NCI-H2107 treated with DMSO at 0.1 percent for 48 hours (cell line): ENCODE measurements at regions not wholly inside any gene's neighbourhood (a gene's known extent, or its start where the extent isn't known, plus 50 kb on each side); places are given as distances from the start of the nearest gene placed in this dataset.
"Not testable (repeated sequence)": the region's sequence is repeated elsewhere in the genome, so short reads cannot be mapped to it uniquely, and the experiment has no call there.

ENCODE experiments used
- DNase-seq: peaks from one replicate; lab custom pipeline; 2025; ENCODE audit not compliant: unreplicated experiment; lab: John Stamatoyannopoulos, UW

DNA sequence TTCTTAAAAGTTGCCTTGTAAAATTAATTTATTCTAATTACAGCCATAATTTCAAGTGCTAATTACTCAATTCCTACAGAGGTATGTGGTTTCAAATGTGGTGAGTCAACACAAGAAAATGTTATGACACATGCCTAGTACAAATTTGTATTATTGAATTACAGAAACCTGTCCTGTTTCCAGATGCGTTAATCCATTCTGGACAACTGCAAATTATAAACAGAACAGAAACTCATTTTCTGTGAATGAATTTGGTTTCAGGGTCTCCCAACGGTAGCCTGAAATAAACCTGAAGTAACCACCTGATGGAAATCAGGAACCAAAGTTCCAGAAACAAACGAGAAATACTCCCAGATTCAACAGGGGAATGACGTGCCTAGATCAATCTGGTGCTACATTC lies 328.6 kb upstream of the F9 start:
- no peak for DNase-seq

DNA sequence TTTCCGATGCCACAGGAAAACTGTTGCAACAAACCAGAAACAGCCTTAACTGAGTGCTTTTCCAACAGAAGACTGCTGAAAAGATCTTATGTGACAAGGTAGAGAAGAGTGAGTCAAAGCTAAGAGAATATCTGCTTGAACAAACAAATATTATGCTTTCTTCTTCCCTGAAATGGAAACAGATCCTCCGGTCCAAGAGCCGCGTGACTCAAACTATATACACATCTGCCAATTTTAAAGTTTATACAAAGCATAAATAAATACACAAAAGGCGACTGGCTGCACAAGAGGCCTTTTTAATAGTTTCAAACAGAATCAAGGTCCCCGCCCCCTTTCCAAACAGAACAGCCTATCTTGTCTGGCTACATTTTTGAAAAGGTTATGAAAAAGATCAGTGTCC lies 329.7 kb upstream of the F9 start:
- no peak for DNase-seq

DNA sequence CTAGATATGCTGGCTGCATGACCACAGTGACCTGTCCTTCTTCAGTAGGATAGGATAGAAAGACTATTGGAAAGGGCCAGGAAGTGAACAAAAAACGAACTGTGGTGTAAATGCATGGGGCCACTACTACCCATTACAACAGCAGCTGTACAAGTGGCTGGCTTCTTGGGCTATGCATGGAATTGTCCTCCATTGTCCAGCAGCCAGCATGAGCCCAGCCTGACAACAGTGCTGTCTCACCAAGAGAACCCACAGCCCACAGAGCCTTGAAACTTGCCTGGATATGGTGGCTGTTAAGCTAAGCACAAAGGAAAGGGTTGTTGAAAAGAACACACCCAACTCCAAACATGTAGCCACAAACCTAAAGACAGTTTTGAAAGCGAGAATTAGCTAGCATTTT lies 330.2 kb upstream of the F9 start:
- no peak for DNase-seq

DNA sequence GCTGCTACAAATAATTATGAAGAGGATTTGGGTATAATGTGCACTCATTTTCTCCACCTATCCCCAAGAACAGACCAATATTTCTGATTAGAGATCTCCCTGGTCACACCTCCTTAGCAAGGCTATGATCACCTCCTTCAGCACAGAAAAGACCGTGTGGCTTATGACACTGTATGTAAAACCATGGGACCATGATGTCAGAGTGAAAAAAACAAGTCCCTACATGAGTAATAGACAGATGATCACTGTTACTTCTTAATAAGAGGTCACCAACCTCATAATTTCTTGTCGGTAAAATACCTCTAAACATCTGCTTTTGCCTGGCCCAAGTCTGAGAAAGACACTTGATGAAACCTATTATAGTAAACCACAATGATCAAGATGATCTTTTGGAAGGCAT lies 330.6 kb upstream of the F9 start:
- no peak for DNase-seq

DNA sequence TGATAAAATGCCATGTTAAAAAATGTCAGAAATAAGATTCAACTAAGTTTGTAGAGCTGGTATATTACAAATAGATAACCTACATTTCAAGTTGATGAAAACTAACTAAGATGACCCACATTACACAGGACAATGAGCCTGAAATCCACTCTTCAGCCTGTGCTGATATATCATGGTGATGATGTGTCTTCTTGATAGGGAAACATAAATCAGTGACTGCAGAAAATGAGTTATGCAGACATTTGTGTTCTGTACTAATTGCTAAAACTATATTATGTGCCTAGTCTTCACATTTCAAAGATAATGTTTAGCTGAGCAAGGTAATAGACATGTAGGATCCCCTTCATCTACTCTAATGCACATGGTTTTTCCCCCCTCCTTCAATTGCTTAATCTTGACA lies 331.6 kb upstream of the F9 start:
- DNase-seq = no peak

DNA sequence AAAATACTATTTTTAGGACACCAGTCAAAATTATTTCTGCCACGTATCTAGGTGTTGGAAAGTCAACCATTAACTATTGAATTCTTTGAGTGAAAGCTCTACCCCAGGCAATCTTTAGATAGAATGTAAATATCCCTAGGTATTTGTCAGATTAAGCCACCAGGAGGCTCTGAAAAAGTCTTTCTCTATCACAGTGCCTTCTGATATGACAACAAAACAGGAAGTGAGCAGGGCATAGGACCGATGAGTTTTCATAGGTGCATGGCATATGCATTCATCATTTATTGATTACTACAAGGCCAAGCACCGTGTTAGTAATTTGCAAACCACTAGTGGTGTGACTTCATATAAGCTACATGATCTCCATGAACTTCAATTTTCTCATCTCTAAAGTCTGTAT lies 333.6 kb upstream of the F9 start:
- no peak for DNase-seq

DNA sequence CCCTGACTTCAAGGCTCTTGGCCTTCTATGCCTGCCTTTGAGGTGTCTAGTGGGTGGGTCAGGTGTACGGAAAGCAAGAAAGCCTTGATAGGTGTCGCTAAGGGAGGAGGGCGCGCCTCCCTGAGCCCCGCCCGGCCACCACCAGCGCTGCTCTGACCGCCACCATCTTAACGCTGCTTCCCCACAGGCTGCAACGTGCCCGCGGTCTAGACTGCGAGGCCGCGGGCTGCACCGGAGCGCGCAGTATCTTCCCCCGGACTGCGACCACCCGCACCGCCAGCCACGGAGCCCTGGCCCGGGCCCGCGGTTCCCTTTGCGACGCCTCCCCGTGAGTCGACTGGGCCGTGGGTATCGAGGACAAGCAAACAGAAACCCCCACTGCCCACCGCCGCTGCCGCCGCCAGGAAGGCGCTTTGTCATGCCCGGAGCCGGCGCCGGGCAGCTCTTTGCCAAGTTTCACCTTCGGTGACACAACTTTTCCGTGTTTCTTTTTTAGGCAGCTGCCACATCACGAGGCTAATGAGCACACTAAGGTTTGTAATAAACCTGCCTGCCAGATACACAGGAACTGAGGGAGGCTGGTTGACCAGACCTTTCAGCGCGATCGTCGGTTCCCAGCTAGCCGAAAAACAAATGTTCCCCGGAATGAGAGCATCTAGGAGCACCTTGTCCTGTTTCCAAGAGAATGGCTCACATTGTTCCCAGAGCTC lies 335.8 kb upstream of the F9 start:
- DNase-seq = no peak

DNA sequence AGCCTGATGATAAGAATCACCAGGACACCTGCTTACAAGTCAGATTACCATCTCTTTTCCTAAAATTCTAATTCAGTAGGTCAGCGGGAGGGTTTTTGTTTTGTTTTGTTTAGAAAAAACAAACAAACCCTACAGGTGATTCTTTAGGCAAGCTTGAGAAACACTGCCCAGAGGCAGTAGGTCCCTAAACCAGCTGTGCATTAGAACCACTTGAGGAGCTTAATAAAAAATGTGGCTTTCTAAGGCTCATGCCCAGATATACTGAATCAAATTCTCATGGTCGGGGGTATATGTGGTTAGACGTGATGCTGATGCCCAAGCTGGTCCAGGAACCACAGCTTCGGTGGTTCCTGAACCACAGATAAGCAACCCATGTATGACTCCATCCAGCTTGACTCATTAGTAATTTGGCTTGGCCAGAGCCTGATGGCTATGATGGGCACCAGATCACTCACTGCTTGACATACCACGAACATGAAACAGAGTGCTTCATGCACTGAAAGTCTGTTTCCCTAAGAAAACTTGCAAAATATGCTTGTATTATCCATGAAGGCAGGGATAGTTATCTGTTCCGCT lies 338.1 kb upstream of the F9 start:
- no peak for DNase-seq

DNA sequence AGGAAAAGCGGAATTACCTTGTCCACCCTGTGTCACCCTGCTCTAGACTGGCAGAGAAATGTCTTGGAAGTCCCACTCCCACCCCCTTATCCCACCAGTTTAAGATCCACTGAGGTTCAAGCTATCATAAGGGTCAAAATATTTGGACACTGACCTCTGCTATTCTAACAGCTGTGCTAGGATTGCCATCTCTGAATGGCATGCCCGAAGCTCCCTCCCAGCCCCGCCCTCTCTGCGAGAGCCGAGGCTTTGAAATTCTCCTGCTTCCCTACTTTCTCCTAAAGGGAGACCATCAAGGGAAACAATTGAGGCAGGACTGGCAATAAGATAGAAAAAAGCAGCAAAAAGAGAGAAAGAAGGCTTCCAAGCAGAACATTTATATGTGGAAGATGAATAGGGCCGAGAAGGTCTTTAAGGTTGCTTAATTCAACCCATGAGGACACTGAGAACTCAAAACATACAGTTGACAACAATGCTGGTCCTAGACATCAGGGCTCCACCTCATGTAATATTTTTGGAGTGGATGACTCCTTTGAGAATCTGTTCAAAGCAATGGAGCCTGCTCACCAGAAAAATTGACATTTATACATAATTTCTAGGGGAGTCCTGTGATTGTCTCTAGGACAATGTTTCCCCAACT lies 338.7 kb upstream of the F9 start:
- DNase-seq = no peak

DNA sequence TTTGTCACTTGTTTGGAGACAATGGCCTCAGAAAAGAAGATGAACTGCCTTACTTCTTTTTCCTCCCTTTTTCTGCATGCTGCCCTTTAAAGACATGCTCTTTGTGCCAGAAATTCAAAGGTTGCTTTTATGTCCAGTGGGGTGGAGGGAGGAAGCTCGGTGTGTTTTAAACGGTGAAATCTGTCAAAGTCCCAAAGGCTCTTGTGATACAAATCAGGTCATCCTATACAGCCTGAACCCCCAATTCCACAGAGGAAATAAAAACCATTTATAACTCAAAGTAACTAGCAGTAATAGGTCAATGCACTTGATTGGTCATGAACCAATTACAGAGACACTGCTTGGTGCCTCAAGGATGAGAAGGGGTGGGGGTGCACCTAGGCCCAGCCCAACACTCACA lies 339.3 kb upstream of the F9 start:
- DNase-seq = no peak

DNA sequence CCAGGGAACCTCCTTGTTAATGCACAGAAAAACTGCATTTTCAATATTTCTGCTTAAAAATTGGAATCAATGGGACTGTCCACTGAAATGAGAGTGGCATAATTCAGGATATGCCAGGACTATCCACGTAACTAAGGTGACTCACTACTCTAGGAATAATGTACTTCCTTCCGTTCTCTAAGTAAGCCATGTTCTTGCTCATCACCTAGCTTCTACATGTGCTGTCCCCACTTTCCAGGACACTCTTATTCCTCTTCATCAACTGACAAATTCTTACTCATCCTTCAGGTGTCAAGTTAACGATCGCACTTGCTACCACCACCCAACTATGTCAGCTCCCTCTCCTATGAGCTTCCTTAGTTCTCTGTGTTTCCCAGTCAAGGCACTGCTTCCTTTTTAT lies 342.8 kb upstream of the F9 start:
- DNase-seq = no peak

DNA sequence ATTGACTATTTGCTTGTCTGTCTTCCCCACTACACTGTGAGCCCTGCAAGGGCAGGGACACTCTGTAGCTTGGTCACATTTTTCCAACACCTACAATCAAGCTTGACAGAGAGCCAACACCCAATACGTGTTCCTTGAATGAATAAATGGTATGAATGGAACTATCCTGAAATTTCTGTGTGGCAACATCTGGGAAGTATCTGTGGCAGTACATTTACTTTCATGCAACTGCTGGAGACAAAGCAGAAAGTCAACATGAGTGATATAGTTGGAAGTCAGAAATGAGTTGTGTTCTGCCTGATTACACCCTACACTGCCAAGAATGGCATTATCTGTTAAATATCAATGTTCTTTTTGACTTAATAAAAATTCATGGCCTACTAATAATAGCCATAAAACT lies 343.5 kb upstream of the F9 start:
- no peak for DNase-seq

DNA sequence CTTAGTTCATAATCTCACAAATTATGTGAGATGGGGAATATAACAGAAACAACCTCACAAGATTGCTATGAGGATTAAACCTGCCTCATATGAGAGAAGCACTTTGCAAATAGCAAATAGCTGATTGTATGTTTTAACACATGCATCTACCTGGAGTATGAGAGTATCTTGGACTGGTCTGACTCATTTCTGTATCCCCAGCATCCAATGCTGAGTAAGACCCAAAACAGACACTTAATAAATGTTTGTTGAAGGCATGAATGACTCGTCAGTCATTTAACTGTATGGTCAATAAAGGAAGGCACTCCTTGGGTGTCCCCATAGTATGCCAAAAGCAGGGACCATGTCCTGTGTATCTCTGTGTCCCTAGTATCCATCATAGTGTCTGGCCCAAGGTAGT lies 350.9 kb upstream of the F9 start:
- DNase-seq = no peak

DNA sequence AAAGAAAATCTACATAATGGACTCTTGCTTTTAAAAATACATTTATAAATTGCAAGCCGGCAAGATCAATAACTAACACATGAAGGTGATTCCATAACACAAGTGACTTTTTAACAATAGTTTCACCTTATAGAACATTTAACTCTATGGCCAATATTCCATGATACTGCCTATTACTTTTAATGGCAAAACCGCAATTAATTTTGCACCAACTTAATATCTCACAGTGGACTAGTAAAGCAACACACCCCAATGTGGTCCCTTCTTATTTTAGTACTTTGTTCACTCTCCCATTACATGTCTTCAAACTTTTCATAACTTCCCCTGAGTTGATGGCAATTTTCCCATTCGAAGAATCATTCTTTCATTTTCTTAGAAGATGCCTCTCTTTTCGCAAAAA lies 351.6 kb upstream of the F9 start:
- DNase-seq = no peak

DNA sequence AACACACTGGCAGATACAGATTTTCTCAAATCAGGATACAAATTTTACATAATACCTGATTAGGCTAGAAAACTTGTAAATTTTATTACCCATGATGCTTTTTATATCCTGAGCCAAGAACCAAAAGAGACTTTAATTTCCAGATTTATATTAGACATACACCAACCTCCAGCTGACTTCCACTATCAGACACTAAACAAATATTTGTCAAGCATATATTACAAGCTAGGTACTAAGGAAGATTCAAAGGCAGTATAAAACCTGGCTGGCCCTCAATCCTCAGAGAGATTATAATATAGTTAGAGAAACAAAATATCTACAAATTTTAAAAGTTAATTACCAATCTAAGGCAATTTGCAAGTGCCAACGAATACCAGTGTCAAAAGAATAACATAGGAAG lies 357.8 kb upstream of the F9 start:
- DNase-seq = no peak

DNA sequence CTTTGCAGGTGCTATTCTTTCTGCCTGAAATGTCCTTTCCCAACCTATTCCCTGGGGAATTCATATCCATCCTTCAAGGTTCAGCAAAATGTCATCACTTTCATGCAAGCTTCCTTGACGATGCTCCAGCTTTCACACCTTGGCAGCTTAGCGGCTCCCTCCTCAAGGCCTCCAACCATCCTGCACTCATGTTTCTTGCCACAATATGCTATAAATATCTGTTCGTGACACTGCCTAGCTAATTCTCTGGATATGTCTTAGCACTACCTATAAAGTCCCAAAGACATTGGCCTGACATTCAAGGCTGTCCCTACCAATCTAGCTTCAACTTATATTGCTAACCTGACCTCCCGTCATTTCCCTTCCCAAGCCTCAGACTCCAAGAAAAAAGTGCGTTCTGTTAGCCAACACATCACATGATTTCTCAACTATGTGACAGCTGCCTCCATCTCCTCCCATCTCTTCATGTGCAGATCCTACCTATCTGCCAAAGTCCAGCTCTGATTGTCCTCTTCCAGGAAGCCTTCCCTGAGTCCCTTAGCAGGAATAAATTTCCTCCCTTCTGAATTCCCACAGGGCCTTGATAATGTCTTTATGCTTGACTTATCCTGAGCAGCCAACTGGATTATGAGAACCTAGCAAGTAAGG lies 359.9 kb upstream of the F9 start:
- DNase-seq = no peak

DNA sequence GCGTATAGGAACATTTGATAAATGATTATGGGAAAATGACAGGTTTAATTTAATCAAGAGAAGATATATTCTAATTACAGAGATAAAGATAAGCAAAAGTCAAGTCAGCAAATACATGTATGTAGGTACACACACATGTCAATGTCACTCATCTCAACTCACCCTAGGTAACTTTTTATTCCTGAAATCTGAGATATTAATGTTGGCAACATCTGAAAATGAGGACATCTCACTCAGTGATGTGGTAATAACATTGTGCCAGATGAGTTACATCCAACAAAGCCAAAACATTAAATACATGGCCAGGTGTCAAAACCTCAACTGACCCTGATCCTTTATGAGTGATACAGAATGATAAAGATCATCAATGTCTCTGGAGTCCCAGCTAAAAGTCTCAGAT lies 363.3 kb upstream of the F9 start:
- DNase-seq = no peak

DNA sequence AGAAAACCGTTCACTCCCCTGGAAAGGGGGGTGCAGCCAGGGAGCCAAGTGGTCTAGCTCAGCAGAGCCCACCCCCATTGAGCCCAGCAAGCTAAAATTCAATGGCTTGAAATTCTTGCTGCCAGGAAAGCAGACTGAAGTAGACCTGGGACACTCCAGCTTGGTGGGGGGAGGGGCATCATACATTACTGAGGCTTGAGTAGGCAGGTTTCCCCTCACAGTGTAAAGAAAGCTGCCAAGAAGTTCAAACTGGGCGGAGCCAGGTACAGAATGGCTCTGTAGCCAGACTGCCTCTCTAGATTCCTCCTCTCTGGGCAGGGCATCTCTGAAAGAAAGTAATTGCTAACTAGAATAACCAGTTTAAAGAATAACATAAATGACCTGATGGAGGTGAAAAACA lies 372.3 kb upstream of the F9 start:
- no peak for DNase-seq

DNA sequence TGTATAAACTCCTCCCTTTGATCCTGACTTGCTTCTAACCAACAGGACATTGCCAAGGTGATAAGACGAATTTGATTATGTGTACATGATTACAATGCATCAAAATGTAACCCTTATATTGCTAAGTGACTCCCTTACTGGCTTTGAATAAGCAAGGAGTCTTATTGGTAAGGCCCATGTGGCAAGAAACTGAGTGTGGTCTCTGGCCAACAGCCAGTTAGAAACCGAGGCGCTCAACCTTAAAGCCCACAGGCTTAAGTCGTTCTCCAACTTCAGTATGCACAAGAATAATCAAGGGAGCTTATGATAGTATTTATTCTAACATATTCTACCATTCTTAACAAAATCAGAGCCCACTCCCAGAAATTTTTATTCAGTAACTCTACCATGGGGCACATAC lies 374.2 kb upstream of the F9 start:
- no peak for DNase-seq

DNA sequence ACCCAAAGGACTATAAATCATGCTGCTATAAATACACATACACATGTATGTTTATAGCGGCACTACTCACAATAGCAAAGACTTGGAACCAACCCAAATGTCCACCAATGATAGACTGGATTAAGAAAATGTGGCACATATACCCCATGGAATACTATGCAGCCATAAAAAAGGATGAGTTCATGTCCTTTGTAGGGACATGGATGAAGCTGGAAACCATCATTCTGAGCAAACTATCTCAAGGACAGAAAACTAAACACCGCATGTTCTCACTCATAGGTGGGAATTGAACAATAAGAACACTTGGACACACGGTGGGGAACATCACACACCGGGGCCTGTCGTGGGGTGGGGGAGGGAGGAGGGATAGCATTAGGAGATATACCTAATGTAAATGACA lies 383.9 kb upstream of the F9 start:
- not testable (repeated sequence) for DNase-seq

DNA sequence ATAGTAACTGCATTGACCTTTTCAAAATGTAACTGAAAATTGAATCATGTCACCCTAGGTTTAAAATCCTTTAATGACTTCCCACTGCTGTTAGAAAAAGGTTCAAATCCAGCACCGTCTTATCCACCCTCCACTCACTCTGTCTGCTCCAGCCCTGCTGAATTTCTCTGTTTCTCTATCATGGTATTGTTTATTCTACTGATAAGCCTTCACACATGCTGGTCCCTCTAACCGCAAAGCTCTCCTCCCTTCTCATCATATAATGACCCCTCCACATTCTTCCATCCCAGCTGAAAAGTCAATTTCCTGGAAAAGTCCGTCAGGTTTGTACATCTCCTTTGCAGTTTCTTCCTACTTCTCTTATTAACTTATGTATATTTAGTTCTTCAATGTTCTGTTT lies 389.2 kb upstream of the F9 start:
- DNase-seq = no peak

DNA sequence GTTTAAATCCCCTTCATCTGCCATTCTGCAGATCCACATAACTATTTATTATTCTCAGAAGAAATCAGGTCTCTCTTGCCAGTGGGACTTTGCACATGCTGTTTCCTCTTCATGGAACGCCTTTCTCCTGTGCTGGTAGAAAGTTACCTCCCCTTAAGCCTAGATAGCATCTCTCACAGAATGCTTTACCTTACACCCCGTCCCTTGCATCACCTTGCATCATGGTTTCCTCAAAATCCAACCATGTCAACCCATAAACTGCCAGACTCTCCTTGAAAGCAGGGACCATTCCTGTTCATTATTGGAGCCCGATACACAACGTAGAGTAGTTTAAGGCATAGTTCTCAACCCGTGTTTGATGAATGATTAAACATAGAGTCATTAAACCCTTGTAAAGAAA lies 396.2 kb upstream of the F9 start:
- DNase-seq = no peak
